ENCODE measurements at regions not wholly inside any gene's neighbourhood (a gene's known extent, or its start where the extent isn't known, plus 50 kb on each side); places are given as distances from the start of the nearest gene placed in this dataset.

DNA sequence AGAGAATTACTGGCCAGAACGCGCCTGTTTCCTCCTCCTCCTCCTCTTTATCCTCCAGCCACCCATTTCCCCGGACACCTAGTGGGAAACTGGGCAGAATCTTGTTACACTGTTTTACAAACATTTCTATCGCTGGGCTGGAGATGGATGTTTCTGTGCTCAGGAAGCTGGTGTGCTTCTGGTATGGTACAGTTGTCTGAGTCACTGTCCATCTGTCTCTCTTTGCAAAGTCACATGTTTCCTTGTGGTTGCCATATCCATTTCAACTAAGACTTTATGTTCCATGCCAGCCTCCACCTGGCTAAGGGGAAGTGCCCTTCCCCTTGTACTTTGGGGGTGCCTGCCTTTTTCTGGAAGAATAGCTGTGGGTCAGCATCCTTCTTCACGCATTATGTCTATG lies 52.9 kb upstream of the SLC22A16 start:
- H3K27ac Mint-ChIP-seq (ENCODE audit: unreplicated experiment), result no peak overlapping the region
- peaks cover 2% of the 10 kb centered on the region for H3K9me3 Mint-ChIP-seq (ENCODE audit: low read depth, unreplicated experiment)
- H3K4me1 Mint-ChIP-seq (ENCODE audit: low read depth, unreplicated experiment), result peaks cover 56% of the 10 kb centered on the region
- DNase-seq, result no peak
- TF ChIP-seq, protein P1, sequence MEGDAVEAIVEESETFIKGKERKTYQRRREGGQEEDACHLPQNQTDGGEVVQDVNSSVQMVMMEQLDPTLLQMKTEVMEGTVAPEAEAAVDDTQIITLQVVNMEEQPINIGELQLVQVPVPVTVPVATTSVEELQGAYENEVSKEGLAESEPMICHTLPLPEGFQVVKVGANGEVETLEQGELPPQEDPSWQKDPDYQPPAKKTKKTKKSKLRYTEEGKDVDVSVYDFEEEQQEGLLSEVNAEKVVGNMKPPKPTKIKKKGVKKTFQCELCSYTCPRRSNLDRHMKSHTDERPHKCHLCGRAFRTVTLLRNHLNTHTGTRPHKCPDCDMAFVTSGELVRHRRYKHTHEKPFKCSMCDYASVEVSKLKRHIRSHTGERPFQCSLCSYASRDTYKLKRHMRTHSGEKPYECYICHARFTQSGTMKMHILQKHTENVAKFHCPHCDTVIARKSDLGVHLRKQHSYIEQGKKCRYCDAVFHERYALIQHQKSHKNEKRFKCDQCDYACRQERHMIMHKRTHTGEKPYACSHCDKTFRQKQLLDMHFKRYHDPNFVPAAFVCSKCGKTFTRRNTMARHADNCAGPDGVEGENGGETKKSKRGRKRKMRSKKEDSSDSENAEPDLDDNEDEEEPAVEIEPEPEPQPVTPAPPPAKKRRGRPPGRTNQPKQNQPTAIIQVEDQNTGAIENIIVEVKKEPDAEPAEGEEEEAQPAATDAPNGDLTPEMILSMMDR (IDR thresholded peaks at IDR 0.05; ENCODE audit: unreplicated experiment), result no peak
- intact Hi-C loops (cut with micrococcal nuclease; ENCODE audit: unreplicated experiment), result loop anchor here (2.0 to 10.0 kb wide), 4 partner anchors 47 to 421 kb away; partner anchors contain the start of gene CDK19
- H3K4me3 Mint-ChIP-seq (ENCODE audit: low read depth, unreplicated experiment), result no peak overlapping the region
- no peaks in the 10 kb centered on the region for H3K27me3 Mint-ChIP-seq (ENCODE audit: unreplicated experiment)
- H3K36me3 Mint-ChIP-seq (ENCODE audit: insufficient read depth, unreplicated experiment), result no peaks in the 10 kb centered on the region
- no TSS peak for BruUV-seq (replicated peaks)
- CTCF ChIA-PET, result no interaction called here

DNA sequence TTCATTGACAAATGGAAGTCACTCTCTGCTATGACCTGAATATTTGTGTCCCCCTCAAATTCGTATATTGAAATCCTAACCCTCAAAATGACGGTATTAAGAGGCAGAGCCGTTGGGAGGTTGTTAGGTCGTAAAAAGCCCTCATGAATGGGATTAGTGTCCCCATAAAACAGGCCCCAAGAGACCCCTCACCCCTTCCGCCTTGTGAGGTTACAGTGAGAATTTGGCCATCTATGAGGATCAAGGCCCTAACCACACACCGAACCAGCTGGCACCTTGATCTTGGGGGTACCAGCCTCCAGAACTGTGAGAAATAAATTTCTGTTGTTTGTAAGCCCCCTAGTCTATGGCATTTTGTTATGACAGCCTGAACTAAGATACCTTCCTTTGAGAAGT lies 52.5 kb upstream of the SLC22A16 start:
- Mint-ChIP-seq H3K4me3 (ENCODE audit: low read depth, unreplicated experiment) (no peak overlapping the region), H3K27ac (ENCODE audit: unreplicated experiment) (no peak overlapping the region), H3K4me1 (ENCODE audit: low read depth, unreplicated experiment) (peaks cover 53% of the 10 kb centered on the region), H3K9me3 (ENCODE audit: low read depth, unreplicated experiment) (peaks cover 2% of the 10 kb centered on the region), H3K27me3 (ENCODE audit: unreplicated experiment) (no peaks in the 10 kb centered on the region), H3K36me3 (ENCODE audit: insufficient read depth, unreplicated experiment) (no peaks in the 10 kb centered on the region)
- CTCF ChIA-PET, result interaction anchor here (1.0 to 1.6 kb wide), 4 partner anchors 9 to 459 kb away, joined by 3 to 6 read pairs (median 5); no protein-coding TSS in a partner anchor
- BruUV-seq (replicated peaks), result no TSS peak
- no peak for DNase-seq
- TF ChIP-seq, protein P1 (IDR thresholded peaks at IDR 0.05; ENCODE audit: unreplicated experiment), result no peak
- intact Hi-C loops (cut with micrococcal nuclease; ENCODE audit: unreplicated experiment), result loop anchor here (1.0 to 10.0 kb wide), 6 partner anchors 47 to 470 kb away; partner anchors contain the start of gene CDK19

DNA sequence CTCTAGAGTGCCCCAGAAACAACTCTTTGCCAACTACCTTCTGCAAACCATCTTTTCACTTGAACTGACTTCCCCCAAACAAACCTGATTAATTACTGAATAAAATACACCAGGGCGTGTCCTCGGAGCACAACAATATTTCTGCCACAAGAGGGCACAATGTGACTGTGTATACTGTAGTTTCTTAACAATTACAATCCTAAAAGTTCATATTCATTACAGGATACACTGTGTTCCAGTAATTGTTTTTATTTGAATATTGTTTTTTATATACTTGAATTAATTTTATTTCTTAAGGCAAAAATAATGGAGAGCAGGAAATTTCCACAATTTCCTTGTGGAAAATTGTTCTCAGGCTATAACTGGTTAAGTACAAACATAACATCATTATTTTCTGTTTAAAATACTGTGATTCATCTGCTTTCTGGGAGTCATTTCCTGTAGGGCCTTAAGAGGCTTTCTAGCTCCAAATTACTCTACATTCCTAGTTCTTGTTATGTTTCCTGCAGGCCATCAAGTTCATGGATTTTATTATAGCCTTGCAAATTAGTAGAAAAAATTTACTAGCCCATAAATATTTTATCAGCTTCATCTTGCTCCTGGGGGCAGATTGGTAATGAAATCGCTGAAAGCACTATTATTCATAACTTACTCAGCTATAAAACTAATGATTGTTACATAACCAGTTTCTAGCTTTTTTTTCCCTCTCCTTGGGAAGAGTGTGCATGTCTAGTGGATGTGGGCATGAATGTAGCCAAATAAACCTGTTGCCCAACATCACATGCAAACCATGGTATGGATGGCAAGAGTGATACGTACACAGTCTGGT lies 51.9 kb upstream of the SLC22A16 start:
- no TSS peak for BruUV-seq (replicated peaks)
- no peaks in the 10 kb centered on the region for H3K27me3 Mint-ChIP-seq (ENCODE audit: unreplicated experiment)
- DNase-seq, result peak; percentile 62
- TF ChIP-seq, protein P1 (IDR thresholded peaks at IDR 0.05; ENCODE audit: unreplicated experiment), result peak; percentile 47
- CTCF ChIA-PET, result interaction anchor here (1.0 to 1.6 kb wide), 4 partner anchors 9 to 460 kb away, joined by 3 to 6 read pairs (median 5); no protein-coding TSS in a partner anchor
- peaks cover 47% of the 10 kb centered on the region for H3K4me1 Mint-ChIP-seq (ENCODE audit: low read depth, unreplicated experiment)
- H3K9me3 Mint-ChIP-seq (ENCODE audit: low read depth, unreplicated experiment), result peaks cover 2% of the 10 kb centered on the region
- no peaks in the 10 kb centered on the region for H3K36me3 Mint-ChIP-seq (ENCODE audit: insufficient read depth, unreplicated experiment)
- no peak overlapping the region for H3K27ac Mint-ChIP-seq (ENCODE audit: unreplicated experiment)
- H3K4me3 Mint-ChIP-seq (ENCODE audit: low read depth, unreplicated experiment), result no peak overlapping the region
- intact Hi-C loops (cut with micrococcal nuclease; ENCODE audit: unreplicated experiment), result loop anchor here (1.0 to 10.0 kb wide), 6 partner anchors 46 to 471 kb away; partner anchors contain the start of gene CDK19

DNA sequence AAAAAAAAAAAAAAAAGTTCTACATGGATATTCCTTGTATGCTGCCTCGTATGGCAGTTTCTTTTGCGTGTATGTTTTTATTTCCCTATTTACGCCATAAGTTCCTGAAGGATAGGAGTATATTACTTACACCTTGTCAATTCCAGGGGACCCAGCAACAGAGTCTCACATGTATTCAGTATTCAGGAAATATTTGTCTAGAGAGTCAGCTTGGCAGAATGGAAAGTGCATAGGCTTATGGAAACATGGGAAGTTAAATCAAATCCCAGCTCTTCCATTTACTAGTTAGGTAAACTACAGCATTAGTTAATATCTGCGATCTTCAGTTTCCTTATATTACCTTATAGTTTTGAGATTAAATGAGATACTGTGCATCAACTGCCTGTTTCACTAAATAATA lies 51.1 kb upstream of the SLC22A16 start:
- no TSS peak for BruUV-seq (replicated peaks)
- intact Hi-C loops (cut with micrococcal nuclease; ENCODE audit: unreplicated experiment), result loop anchor here (5.0 to 10.0 kb wide), 3 partner anchors 45 to 350 kb away; partner anchors contain the start of gene CDK19
- CTCF ChIA-PET, result interaction anchor here (0.6 to 1.6 kb wide), 3 partner anchors 155 to 461 kb away, joined by 3 to 6 read pairs (median 6); no protein-coding TSS in a partner anchor
- no peaks in the 10 kb centered on the region for H3K36me3 Mint-ChIP-seq (ENCODE audit: insufficient read depth, unreplicated experiment)
- no peaks in the 10 kb centered on the region for H3K27me3 Mint-ChIP-seq (ENCODE audit: unreplicated experiment)
- H3K27ac Mint-ChIP-seq (ENCODE audit: unreplicated experiment), result no peak overlapping the region
- peaks cover 2% of the 10 kb centered on the region for H3K9me3 Mint-ChIP-seq (ENCODE audit: low read depth, unreplicated experiment)
- no peak for DNase-seq
- no peak overlapping the region for H3K4me3 Mint-ChIP-seq (ENCODE audit: low read depth, unreplicated experiment)
- TF ChIP-seq, protein P1 (IDR thresholded peaks at IDR 0.05; ENCODE audit: unreplicated experiment), result no peak
- H3K4me1 Mint-ChIP-seq (ENCODE audit: low read depth, unreplicated experiment), result peaks cover 42% of the 10 kb centered on the region
